ENCODE measurements at regions not wholly inside any gene's neighbourhood (a gene's known extent, or its start where the extent isn't known, plus 50 kb on each side); places are given as distances from the start of the nearest gene placed in this dataset.

GRCh38 chr21:37994211-37994610 is 78.0 kb upstream of the KCNJ6 start:
- intact Hi-C loops (cut with DNase I) = no loop called here
- Histone ChIP-seq H3K4me3 (no peak overlapping the region), H3K36me3 (no peaks in the 10 kb centered on the region), H3K9me3 (peaks cover 0 to 3% (median 0%) of the 10 kb centered on the region in 11 donors), H3K27ac (no peak overlapping the region), H3K27me3 (peaks cover 0 to 13% (median 0%) of the 10 kb centered on the region in 7 donors), H3K4me1 (no peaks in the 10 kb centered on the region)
- TF ChIP-seq CTCF (IDR thresholded peaks at IDR 0.05) = no peak
- DNase-seq = no peak
- ATAC-seq = peak in 1 of 8 donors; percentile 37
- 69 to 73% methylated on average over 4 of the region's 4 CpGs for WGBS, 2 donors

- ATAC-seq = no peak
- Histone ChIP-seq H3K27me3 (peaks cover 0 to 17% (median 0%) of the 10 kb centered on the region in 7 donors), H3K4me1 (no peaks in the 10 kb centered on the region), H3K4me3 (no peak overlapping the region), H3K9me3 (peaks cover 0 to 4% (median 0%) of the 10 kb centered on the region in 11 donors), H3K27ac (no peak overlapping the region), H3K36me3 (no peaks in the 10 kb centered on the region)
- 74 to 77% methylated on average over 4 of the region's 4 CpGs for WGBS, 2 donors
- intact Hi-C loops (cut with DNase I) = no loop called here
- no peak for TF ChIP-seq CTCF (IDR thresholded peaks at IDR 0.05)
- no peak for DNase-seq
These were observed 96.4 kb upstream of the KCNJ6 start for GRCh38 chr21:38012672-38013071.

GRCh38 chr21:38013741-38014140 is 97.5 kb upstream of the KCNJ6 start:
- peaks cover 0 to 17% (median 0%) of the 10 kb centered on the region in 7 donors for H3K27me3 ChIP-seq
- no peaks in the 10 kb centered on the region for H3K9me3 ChIP-seq
- H3K4me1 ChIP-seq = no peaks in the 10 kb centered on the region
- no peak overlapping the region for H3K27ac ChIP-seq
- no peak for ATAC-seq
- no peaks in the 10 kb centered on the region for H3K36me3 ChIP-seq
- no peak for DNase-seq
- no peak overlapping the region for H3K4me3 ChIP-seq
- TF ChIP-seq CTCF (IDR thresholded peaks at IDR 0.05) = no peak
- WGBS, 2 donors = 64 to 69% methylated on average over 4 of the region's 4 CpGs
- intact Hi-C loops (cut with DNase I) = no loop called here

DNA sequence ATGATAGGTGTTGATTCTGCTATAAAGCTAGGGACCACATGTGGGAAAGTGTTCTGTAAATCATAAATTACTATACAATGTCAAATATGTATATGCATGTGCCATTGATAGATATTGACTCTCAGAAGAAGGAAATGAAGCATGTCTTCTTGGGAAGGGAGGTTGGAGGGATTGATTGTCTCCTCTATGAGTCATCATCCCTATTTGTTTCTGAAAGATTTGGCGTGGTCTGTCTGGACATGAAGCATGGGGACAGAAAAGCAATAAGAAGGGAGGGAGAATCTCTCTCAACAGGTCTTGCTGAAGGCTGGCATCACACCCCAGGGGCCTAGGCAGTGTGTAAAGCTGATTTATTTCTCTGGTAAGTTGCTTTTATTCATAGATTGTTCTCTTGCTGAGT is 98.0 kb upstream of the KCNJ6 start:
- WGBS, 2 donors = 72 to 73% methylated on average over 1 of the region's 1 CpG
- Histone ChIP-seq H3K4me3 (no peak overlapping the region), H3K9me3 (no peaks in the 10 kb centered on the region)

More for the DNA sequence above, 98.0 kb upstream of the KCNJ6 start:
- no peak for TF ChIP-seq CTCF (IDR thresholded peaks at IDR 0.05)
- H3K36me3 ChIP-seq = no peaks in the 10 kb centered on the region
- ATAC-seq (no peak), DNase-seq (no peak)
- no peaks in the 10 kb centered on the region for H3K4me1 ChIP-seq
- H3K27ac ChIP-seq = no peak overlapping the region
- intact Hi-C loops (cut with DNase I) = no loop called here
- H3K27me3 ChIP-seq = peaks cover 0 to 17% (median 0%) of the 10 kb centered on the region in 7 donors

Data from heart right ventricle (tissue), 16 donors.